Testis (tissue), 2 donors: ENCODE measurements at regions not wholly inside any gene's neighbourhood (a gene's known extent, or its start where the extent isn't known, plus 50 kb on each side); places are given as distances from the start of the nearest gene placed in this dataset.

Source experiments
- POLR2A ChIP-seq: fragments of 450-650 bp; IDR thresholded peaks from one replicate; pipeline ENCODE4 v1.6.1; 2017; ENCODE audit warnings: antibody characterized with exemption, mild to moderate bottlenecking, moderate library complexity
- TF ChIP-seq, protein P1 (sequence below), 3 experiments: fragments of 450-650 bp in 2 of 3; fragments of 200-600 bp in 1 of 3; sonication (generic) in 1 of 3; IDR thresholded peaks; one replicate each; pipeline ENCODE4 v1.5.1; 2016 to 2019; ENCODE audit warnings: antibody characterized with exemption in 3 of 3, mild to moderate bottlenecking in 2 of 3, moderate library complexity in 1 of 3

DNA sequence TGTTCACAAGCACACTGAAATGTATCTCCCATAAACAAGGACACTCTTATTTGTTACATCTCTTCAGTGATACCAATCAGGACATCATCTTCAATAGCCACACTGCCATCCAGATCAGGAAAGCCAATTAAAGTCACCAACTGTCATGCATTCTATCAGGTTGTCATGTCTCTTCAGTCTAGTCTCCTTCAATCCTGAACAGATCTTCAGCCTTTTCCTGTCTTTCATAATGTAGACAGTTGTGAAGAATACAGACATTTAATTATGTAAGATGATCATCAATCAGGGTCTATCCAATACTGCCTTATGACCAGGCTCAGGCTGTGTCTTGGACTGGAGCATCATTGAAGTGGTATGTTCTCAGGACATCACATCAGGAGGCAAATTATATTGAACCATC lies 419.8 kb upstream of the SMC2 start:
- no peak for TF ChIP-seq POLR2A
- TF ChIP-seq, protein P1, sequence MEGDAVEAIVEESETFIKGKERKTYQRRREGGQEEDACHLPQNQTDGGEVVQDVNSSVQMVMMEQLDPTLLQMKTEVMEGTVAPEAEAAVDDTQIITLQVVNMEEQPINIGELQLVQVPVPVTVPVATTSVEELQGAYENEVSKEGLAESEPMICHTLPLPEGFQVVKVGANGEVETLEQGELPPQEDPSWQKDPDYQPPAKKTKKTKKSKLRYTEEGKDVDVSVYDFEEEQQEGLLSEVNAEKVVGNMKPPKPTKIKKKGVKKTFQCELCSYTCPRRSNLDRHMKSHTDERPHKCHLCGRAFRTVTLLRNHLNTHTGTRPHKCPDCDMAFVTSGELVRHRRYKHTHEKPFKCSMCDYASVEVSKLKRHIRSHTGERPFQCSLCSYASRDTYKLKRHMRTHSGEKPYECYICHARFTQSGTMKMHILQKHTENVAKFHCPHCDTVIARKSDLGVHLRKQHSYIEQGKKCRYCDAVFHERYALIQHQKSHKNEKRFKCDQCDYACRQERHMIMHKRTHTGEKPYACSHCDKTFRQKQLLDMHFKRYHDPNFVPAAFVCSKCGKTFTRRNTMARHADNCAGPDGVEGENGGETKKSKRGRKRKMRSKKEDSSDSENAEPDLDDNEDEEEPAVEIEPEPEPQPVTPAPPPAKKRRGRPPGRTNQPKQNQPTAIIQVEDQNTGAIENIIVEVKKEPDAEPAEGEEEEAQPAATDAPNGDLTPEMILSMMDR (IDR thresholded peaks at IDR 0.05), result no peak
